ENCODE measurements at regions not wholly inside any gene's neighbourhood (a gene's known extent, or its start where the extent isn't known, plus 50 kb on each side); places are given as distances from the start of the nearest gene placed in this dataset.

- TF ChIP-seq YY1 (IDR thresholded peaks at IDR 0.05; ENCODE audit: low read depth) (no peak), TAF1 (IDR thresholded peaks at IDR 0.05; ENCODE audit: low read depth) (no peak), EP300 (IDR thresholded peaks at IDR 0.05; ENCODE audit: borderline replicate concordance) (no peak), TEAD4 (IDR thresholded peaks at IDR 0.05) (no peak), MAX (IDR thresholded peaks at IDR 0.05) (no peak)
Observed at GRCh38 chr10:61078542-61079275, 134.7 kb upstream of the RHOBTB1 start.
